ENCODE measurements at regions not wholly inside any gene's neighbourhood (a gene's known extent, or its start where the extent isn't known, plus 50 kb on each side); places are given as distances from the start of the nearest gene placed in this dataset.
"Not testable (repeated sequence)": the region's sequence is repeated elsewhere in the genome, so short reads cannot be mapped to it uniquely, and the experiment has no call there.

DNA sequence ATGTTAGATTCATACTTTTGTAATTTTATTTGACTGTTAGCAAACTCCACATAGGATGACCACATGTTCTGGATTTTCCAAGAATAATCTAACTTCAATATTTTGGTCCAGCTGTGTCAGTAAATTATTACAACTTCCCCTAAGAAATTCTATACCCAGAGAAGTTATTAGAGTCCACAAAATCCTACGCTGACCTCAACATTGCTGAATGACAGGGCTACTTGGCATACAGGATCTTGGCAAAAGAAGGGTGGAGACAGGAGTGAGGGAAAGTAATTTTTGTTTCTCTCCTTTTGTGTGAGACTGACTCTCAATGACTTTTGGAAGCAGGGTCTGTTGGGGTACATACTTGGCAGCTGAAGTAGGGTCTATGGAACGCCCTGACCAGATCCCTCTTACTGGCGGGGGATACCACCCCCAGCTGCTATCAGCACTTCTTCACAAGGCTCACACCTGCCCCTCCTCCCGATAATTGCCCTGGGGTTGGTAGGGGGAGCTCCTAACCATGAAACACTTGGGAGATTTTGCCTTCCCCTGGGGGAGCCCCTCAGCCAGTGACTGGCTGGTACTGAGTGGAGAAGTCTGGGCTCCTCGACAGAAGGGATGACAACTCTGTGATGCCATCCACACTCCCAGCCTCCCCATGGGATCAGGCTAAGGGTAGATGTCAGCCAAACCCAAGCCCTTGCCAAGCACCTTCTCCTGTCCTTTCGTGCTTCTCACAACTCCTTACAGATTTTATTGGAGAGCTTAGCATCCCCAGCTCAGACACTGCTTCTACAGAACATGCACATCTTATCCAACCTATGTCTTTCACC, 110.6 kb upstream of the FHL2 start:
- H2BK12ac ChIP-seq (ENCODE audit: low read length) = no peak overlapping the region
- WGBS, 2 donors (ENCODE audit: extremely low coverage in 2 of 2, insufficient read length in 2 of 2, insufficient replicate concordance in 1 of 2) = no CpG with 5 or more reads among the region's 6 CpGs
- H3K36me3 ChIP-seq (replicated peaks in 1 of 2; ENCODE audit: control insufficient read depth in 2 of 2, insufficient read depth in 2 of 2, low read length in 2 of 2) = no peaks in the 10 kb centered on the region
- no peak for DNase-seq (ENCODE audit: low spot score)
- no peak overlapping the region for H3K9ac ChIP-seq (ENCODE audit: low read depth, low read length, poor library complexity)
- no peak overlapping the region for H2AK5ac ChIP-seq (ENCODE audit: low read depth, low read length)
- H3K23ac ChIP-seq (ENCODE audit: low read depth, low read length, poor library complexity) = no peak overlapping the region
- no peak overlapping the region for H4K8ac ChIP-seq (ENCODE audit: low read depth, low read length)
- no peak overlapping the region for H3K4me3 ChIP-seq (ENCODE audit: low read length in 2 of 2)
- no peak overlapping the region for H4K91ac ChIP-seq (ENCODE audit: low read depth, low read length, poor library complexity)
- H2AFZ ChIP-seq (ENCODE audit: low read length) = no peak overlapping the region
- no peak overlapping the region for H3K14ac ChIP-seq (ENCODE audit: low read length)
- H3K4me2 ChIP-seq (ENCODE audit: insufficient read depth, low read length, poor library complexity, severe bottlenecking) = no peak overlapping the region
- no peak overlapping the region for H2BK15ac ChIP-seq (ENCODE audit: low read length)
- H3K18ac ChIP-seq (ENCODE audit: low read length) = no peak overlapping the region
- H3K27ac ChIP-seq (replicated peaks; ENCODE audit: low read length) = no peak overlapping the region
- H3K9me3 ChIP-seq (replicated peaks in 1 of 2; ENCODE audit: control insufficient read depth in 2 of 2, insufficient read depth in 1 of 2, low read depth in 1 of 2, low read length in 2 of 2) = no peaks in the 10 kb centered on the region
- no peak overlapping the region for H2BK120ac ChIP-seq (ENCODE audit: low read depth, low read length)
- H3K27me3 ChIP-seq (ENCODE audit: control insufficient read depth in 3 of 3, insufficient read depth in 3 of 3, low read depth in 1 of 3, low read length in 3 of 3) = no peaks in the 10 kb centered on the region
- H3K4ac ChIP-seq (ENCODE audit: low read length) = no peak overlapping the region
- H3K4me1 ChIP-seq (ENCODE audit: control insufficient read depth in 2 of 2, insufficient read depth in 1 of 2, low read depth in 1 of 2, low read length in 2 of 2) = peaks cover 0 to 2% of the 10 kb centered on the region in 2 donors
- H2BK5ac ChIP-seq (ENCODE audit: low read length) = no peak overlapping the region
- no peaks in the 10 kb centered on the region for H3K79me1 ChIP-seq (ENCODE audit: low read depth, low read length)

DNA sequence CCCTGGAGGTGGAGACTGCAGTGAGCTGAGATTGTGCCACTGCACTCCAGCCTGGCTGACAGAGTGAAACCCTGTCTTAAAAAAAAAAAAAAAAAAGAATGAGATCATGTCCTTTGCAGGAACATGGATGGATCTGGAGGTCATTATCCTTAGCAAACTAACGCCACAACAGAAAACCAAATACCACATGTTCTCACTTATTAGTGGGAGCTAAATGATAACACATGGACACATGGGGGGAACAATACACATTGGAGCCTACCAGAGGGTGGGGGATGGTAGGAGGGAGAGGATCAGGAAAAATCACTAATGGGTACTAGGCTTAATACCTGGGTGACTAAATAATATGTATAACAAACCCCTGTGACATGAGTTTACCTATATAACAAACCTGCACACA, 108.0 kb upstream of the FHL2 start:
- H3K4me1 ChIP-seq (ENCODE audit: control insufficient read depth in 2 of 2, insufficient read depth in 1 of 2, low read depth in 1 of 2, low read length in 2 of 2); H3K4ac ChIP-seq (ENCODE audit: low read length): not testable (repeated sequence)

DNA sequence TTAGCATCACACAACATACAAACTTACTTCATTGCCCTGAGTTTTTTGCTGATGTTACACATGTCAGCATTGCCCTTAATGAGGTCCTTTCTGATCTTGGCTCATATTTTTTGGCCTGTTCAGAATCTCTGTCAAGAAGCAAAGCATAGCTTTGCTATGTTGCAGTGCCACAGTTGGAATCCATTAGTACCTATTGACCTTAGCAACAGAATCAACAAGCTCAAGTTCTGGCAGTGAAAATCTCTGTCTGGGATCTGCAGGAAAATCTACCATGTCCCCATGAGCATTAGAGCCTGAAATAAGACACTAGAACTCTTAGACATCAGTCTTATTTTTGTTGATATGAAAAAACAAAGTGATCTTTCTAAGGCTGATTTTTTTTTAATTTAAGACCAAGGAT, 105.6 kb upstream of the FHL2 start:
- H2BK15ac ChIP-seq (ENCODE audit: low read length) = no peak overlapping the region
- no peak overlapping the region for H3K4me2 ChIP-seq (ENCODE audit: insufficient read depth, low read length, poor library complexity, severe bottlenecking)
- H3K9me3 ChIP-seq (replicated peaks in 1 of 2; ENCODE audit: control insufficient read depth in 2 of 2, insufficient read depth in 1 of 2, low read depth in 1 of 2, low read length in 2 of 2) = peaks cover 0 to 7% of the 10 kb centered on the region in 2 donors
- no peaks in the 10 kb centered on the region for H3K36me3 ChIP-seq (replicated peaks in 1 of 2; ENCODE audit: control insufficient read depth in 2 of 2, insufficient read depth in 2 of 2, low read length in 2 of 2)
- H3K79me1 ChIP-seq (ENCODE audit: low read depth, low read length) = no peaks in the 10 kb centered on the region
- no peak overlapping the region for H3K18ac ChIP-seq (ENCODE audit: low read length)
- no peak overlapping the region for H4K8ac ChIP-seq (ENCODE audit: low read depth, low read length)
- H3K4me3 ChIP-seq (ENCODE audit: low read length in 2 of 2) = no peak overlapping the region
- H2BK120ac ChIP-seq (ENCODE audit: low read depth, low read length) = no peak overlapping the region
- H2AFZ ChIP-seq (ENCODE audit: low read length) = no peak overlapping the region
- no peak overlapping the region for H3K27ac ChIP-seq (replicated peaks; ENCODE audit: low read length)
- H3K14ac ChIP-seq (ENCODE audit: low read length) = no peak overlapping the region
- H3K4me1 ChIP-seq (ENCODE audit: control insufficient read depth in 2 of 2, insufficient read depth in 1 of 2, low read depth in 1 of 2, low read length in 2 of 2) = no peaks in the 10 kb centered on the region
- no peak overlapping the region for H3K4ac ChIP-seq (ENCODE audit: low read length)
- no peak overlapping the region for H2AK5ac ChIP-seq (ENCODE audit: low read depth, low read length)
- DNase-seq (ENCODE audit: low spot score) = no peak
- H2BK12ac ChIP-seq (ENCODE audit: low read length) = no peak overlapping the region
- no peak overlapping the region for H3K23ac ChIP-seq (ENCODE audit: low read depth, low read length, poor library complexity)
- H4K91ac ChIP-seq (ENCODE audit: low read depth, low read length, poor library complexity) = no peak overlapping the region
- H3K9ac ChIP-seq (ENCODE audit: low read depth, low read length, poor library complexity) = no peak overlapping the region
- H3K27me3 ChIP-seq (ENCODE audit: control insufficient read depth in 3 of 3, insufficient read depth in 3 of 3, low read depth in 1 of 3, low read length in 3 of 3) = no peaks in the 10 kb centered on the region
- H2BK5ac ChIP-seq (ENCODE audit: low read length) = no peak overlapping the region

More for the DNA sequence above, 108.0 kb upstream of the FHL2 start:
- not testable (repeated sequence) for H3K4me2 ChIP-seq (ENCODE audit: insufficient read depth, low read length, poor library complexity, severe bottlenecking); H2BK12ac ChIP-seq (ENCODE audit: low read length); H3K9ac ChIP-seq (ENCODE audit: low read depth, low read length, poor library complexity); H3K27me3 ChIP-seq (ENCODE audit: control insufficient read depth in 3 of 3, insufficient read depth in 3 of 3, low read depth in 1 of 3, low read length in 3 of 3); H3K14ac ChIP-seq (ENCODE audit: low read length); H3K9me3 ChIP-seq (replicated peaks in 1 of 2; ENCODE audit: control insufficient read depth in 2 of 2, insufficient read depth in 1 of 2, low read depth in 1 of 2, low read length in 2 of 2); H3K18ac ChIP-seq (ENCODE audit: low read length); H2BK15ac ChIP-seq (ENCODE audit: low read length); H3K23ac ChIP-seq (ENCODE audit: low read depth, low read length, poor library complexity); H3K4me3 ChIP-seq (ENCODE audit: low read length in 2 of 2); H4K8ac ChIP-seq (ENCODE audit: low read depth, low read length); H3K27ac ChIP-seq (replicated peaks; ENCODE audit: low read length); DNase-seq (ENCODE audit: low spot score); H2BK120ac ChIP-seq (ENCODE audit: low read depth, low read length); H2AFZ ChIP-seq (ENCODE audit: low read length); H3K79me1 ChIP-seq (ENCODE audit: low read depth, low read length); H2AK5ac ChIP-seq (ENCODE audit: low read depth, low read length); H4K91ac ChIP-seq (ENCODE audit: low read depth, low read length, poor library complexity); H2BK5ac ChIP-seq (ENCODE audit: low read length); H3K36me3 ChIP-seq (replicated peaks in 1 of 2; ENCODE audit: control insufficient read depth in 2 of 2, insufficient read depth in 2 of 2, low read length in 2 of 2)
- WGBS, 2 donors (ENCODE audit: extremely low coverage in 2 of 2, insufficient read length in 2 of 2, insufficient replicate concordance in 1 of 2) = no CpG with 5 or more reads among the region's 1 CpG

- no peak overlapping the region for H3K9ac ChIP-seq (ENCODE audit: low read depth, low read length, poor library complexity)
- H2BK15ac ChIP-seq (ENCODE audit: low read length) = no peak overlapping the region
- no peak overlapping the region for H2BK12ac ChIP-seq (ENCODE audit: low read length)
- no CpG with 5 or more reads among the region's 2 CpGs for WGBS, 2 donors (ENCODE audit: extremely low coverage in 2 of 2, insufficient read length in 2 of 2, insufficient replicate concordance in 1 of 2)
- no peaks in the 10 kb centered on the region for H3K27me3 ChIP-seq (ENCODE audit: control insufficient read depth in 3 of 3, insufficient read depth in 3 of 3, low read depth in 1 of 3, low read length in 3 of 3)
- no peak overlapping the region for H3K27ac ChIP-seq (replicated peaks; ENCODE audit: low read length)
- no peak overlapping the region for H2AFZ ChIP-seq (ENCODE audit: low read length)
- H3K23ac ChIP-seq (ENCODE audit: low read depth, low read length, poor library complexity) = no peak overlapping the region
- no peak overlapping the region for H4K8ac ChIP-seq (ENCODE audit: low read depth, low read length)
- H2BK120ac ChIP-seq (ENCODE audit: low read depth, low read length) = no peak overlapping the region
- H2AK5ac ChIP-seq (ENCODE audit: low read depth, low read length) = no peak overlapping the region
- H3K4me1 ChIP-seq (ENCODE audit: control insufficient read depth in 2 of 2, insufficient read depth in 1 of 2, low read depth in 1 of 2, low read length in 2 of 2) = no peaks in the 10 kb centered on the region
- H4K91ac ChIP-seq (ENCODE audit: low read depth, low read length, poor library complexity) = no peak overlapping the region
- H3K9me3 ChIP-seq (replicated peaks in 1 of 2; ENCODE audit: control insufficient read depth in 2 of 2, insufficient read depth in 1 of 2, low read depth in 1 of 2, low read length in 2 of 2) = peaks cover 0 to 7% of the 10 kb centered on the region in 2 donors
- no peak overlapping the region for H3K4me2 ChIP-seq (ENCODE audit: insufficient read depth, low read length, poor library complexity, severe bottlenecking)
- no peaks in the 10 kb centered on the region for H3K79me1 ChIP-seq (ENCODE audit: low read depth, low read length)
- H3K36me3 ChIP-seq (replicated peaks in 1 of 2; ENCODE audit: control insufficient read depth in 2 of 2, insufficient read depth in 2 of 2, low read length in 2 of 2) = no peaks in the 10 kb centered on the region
- no peak overlapping the region for H2BK5ac ChIP-seq (ENCODE audit: low read length)
- H3K4me3 ChIP-seq (ENCODE audit: low read length in 2 of 2) = no peak overlapping the region
- DNase-seq (ENCODE audit: low spot score) = no peak
- H3K14ac ChIP-seq (ENCODE audit: low read length) = no peak overlapping the region
- no peak overlapping the region for H3K18ac ChIP-seq (ENCODE audit: low read length)
- no peak overlapping the region for H3K4ac ChIP-seq (ENCODE audit: low read length)
These were observed 103.9 kb upstream of the FHL2 start for GRCh38 chr2:105502625-105503334.
